ENCODE measurements at regions not wholly inside any gene's neighbourhood (a gene's known extent, or its start where the extent isn't known, plus 50 kb on each side); places are given as distances from the start of the nearest gene placed in this dataset.

DNA sequence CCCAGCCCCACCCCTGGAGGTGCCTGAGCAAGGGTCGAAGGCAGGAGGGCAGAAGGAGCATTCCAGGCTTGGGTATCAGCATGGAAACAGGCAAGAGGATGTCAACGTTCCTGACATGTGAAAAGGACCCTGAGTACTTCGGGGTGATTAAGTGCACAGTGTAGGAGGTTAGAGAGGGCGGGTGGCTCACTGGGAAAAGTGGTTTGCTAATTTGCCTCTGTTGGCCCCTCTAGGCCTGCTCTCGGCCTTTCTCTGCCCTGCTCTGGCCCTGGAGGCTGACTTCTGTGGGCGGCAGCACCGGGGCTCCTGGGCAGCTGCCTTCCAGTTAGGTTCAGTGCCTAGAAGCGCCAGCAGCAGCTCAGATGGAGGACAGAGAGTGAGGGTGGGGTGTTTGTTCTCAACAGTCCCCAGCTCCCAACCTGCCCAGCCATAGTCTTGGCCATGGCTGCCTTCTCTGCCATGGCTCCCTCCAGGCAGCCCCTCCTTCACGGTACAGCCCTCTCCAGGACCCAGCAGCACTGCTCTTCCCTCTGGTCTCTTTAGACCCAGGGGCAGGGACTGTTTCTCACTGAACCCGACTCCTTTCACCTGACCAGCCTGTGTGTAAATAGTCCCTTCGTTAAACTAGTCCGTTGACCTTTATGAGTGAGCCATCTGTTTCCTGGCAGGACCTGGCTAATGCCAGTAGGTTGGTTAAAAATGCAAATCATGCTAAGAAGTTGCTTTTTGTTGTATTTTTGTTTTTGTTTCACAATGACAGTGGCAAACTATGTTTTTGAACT is 107.1 kb upstream of the TPM1 start:
- no peak for DNase-seq

DNA sequence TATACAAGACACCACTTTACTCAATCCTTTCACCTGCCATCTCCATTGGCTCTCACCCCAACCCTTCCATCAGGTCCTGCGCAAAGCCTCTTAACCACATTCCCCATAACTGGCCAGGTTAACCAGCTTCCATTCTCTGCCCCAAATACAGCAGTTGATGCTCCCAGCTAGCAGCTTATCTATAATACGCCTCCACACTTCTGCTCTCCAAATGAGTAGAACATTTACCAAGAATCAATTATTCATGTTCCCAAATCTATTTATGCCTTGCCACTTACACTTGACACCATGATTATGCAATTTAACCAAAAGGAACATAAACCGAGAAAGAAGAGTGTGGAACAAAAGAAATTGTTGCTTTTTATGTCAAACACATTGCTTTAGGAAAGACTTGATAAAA is 103.7 kb upstream of the TPM1 start:
- DNase-seq: peak; percentile 9

DNA sequence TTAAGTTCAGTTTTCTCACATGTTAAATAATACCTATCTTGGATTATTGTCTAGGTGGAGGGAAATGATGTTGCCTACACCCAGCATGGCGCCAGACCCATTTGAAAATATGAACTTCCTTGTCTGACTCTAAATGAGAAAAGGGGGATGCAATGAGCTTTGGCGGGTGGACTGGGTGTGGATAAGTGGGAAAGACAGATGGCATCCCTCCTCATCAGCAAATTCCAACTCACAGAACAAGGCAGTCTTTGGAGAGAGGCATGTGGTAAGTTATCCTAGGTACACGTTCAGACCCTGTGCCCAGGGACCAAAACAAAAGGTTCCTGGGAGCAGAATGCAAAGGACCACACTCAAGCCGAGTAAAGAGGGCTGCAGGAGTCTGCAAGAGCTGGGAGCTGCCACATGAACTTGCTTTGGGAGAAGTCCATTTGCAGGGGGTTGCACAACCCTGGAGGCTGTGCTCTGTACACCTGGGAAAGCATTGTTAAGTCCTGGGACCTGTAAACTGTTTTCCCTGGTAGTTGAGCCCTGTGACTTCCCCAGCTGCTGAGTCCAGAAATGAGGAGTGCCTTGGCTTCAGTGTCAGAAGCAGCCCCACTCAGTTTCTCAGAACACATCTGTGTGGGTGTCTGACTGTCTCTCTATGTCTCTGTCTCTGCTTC is 102.3 kb upstream of the TPM1 start:
- no peak for DNase-seq

DNA sequence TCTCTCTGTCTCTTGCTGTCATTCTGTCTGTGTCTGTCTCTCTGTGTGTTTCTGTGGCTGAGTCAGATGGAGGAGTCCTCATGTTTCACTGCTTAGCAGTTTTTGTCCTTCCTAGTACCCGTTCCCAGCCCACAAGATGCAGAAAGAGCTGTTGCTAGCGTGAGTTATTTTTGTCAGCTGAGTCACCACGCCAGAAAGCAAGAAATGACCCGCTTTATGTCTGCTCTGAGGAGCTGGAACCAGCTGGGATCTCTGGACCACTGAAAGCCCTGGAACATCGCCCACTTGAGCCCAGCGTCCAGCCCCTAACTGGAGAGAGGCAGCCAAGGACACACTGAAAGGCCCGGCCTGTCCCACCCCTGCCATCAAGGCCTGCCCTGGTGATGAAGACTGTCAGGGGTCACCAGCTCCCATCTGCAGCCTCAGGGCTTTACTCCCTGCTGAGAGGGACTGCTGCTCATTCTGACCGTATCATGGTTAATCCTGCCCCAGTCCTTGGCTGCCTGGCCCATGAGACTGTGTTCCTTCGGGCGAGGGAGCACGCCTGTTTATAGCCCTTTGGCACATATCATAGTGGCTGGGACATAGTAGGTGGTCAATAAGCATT is 101.7 kb upstream of the TPM1 start:
- peak; percentile 59 for DNase-seq

DNA sequence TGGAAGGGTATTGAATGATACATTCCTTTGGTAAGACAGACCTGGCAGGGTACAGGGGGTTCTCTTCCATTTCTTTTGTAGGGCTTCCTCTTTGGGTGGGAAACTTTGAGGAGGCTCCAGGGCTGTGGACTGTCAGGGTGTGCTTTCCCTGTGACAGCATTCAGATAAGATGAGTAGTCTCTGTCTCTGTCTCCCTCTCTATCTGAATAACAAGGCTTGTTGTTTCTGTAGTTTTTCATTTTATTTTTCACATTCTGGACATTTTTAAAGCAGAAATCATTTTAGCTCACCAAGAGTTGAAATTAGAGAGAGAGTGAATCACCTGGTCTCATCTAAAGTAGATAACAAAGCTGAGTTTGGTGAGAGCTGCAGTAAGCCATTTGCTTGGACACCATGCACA is 100.8 kb upstream of the TPM1 start:
- DNase-seq: no peak

DNA sequence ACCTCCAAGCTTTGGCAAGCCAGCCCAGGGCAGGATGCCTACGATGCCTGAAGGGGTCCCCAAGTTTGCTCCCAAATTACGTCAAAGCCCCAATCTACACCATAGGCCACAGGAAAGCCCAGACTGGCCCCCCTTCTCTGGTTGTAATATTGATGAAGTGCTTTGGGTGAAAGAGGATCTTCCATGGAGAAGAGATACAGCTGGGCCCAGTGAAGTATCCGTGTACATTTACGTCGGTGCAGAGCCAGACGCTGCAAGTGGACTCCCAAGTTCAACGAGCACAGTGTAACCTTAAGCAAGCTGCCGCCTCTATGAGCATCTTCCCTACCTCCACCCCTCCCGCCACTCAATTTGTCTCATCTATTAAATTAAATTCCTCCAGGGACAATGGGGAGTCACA is 100.1 kb upstream of the TPM1 start:
- DNase-seq: no peak

DNA sequence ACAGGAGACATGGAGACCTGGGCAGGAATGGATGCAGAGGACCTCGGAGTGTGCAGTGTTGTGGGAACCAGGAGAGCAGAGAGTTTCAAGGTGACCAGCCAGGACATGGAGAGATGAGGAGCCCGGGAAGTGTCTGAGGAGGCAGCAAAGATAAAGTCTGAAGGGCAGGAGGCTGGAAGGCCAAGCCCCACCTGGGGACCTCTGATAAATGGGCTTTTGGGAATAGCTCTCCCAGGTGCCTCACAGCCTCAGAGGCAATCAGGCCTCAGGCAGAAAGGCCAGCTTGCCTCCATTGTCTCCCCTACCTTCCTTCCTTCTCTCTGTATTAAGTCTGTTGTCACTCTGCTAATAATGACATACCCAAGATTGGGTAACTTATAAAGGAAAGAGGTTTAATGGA is 97.5 kb upstream of the TPM1 start:
- no peak for DNase-seq

DNA sequence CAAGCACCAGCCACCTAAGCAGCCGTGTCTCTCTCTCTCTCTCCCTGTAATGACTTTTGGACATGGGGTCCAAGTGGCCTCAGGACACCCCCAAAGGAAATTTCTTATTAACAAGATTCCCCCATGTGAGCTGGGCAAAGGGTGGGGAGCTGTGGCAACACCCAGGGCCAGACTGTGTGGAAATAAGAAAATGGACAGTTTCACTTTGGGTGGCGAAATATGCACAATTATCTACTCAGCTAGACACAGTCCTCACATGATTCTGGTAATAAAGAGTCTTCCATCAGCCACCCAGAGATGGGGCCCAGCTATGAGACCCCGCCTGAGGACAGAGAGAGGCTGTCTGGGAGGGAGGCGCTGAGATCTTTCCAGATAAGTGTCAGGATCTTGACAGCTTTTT is 96.8 kb upstream of the TPM1 start:
- DNase-seq: no peak

DNA sequence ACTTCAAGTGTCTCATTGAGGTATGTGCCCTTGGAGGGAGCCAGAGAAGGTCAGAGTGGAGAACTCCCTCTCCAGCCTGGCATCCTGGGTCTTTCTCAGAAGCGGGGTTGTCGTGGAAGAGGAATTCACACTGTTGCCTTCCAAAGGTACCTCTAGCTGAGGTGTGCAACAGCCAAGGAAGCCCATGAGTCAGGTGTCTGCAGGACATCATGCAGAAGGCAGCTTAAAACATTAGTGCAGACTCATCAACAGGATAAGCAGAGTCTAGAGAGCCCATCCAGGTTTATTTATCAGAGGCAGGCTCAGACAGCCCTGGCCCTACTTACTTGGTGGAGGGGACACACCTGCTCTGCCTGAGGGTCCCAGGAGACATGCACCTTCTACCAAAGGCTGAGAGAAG is 95.6 kb upstream of the TPM1 start:
- DNase-seq: no peak

DNA sequence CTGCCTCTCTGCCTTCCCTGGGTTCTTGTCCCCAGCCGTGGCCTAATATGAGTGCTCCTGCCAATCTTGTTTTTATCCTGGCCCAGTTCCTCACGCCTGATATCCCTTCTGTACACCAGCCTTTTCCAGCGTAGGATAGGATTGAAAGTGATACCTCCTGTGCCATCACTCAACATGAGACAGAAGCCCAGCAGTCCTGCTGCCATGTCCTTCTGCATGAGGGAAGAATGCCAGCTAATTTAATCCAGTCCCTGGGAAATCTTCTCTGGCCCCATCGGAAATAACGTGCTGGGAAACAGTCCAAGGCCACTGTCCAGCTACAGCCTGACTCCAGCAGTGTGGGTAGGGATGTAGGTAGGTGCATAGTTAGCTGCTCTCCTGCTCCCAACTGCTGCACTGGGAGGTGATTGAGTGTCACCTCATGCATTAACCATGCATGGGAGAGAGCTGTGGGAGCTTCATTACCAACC is 92.0 kb upstream of the TPM1 start:
- DNase-seq: no peak

DNA sequence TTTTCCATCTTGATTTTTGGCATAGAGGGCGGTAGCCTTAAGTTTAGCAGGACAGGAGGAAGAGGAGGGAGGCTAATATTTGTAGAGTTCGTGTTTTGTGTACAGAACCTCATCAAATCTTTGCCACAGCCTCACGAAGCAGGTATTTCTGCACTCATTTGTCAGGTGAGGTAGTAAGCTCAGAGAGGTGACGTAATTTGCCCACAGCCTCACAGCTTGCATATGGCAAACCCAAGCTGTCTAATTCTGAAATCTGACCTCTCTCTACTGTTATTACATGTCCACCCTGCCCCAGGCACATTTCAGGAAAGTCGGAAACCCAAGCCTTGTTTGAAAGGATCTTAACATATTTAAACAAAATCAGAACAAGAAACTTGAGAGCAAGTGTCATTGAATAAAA is 91.1 kb upstream of the TPM1 start:
- no peak for DNase-seq

DNA sequence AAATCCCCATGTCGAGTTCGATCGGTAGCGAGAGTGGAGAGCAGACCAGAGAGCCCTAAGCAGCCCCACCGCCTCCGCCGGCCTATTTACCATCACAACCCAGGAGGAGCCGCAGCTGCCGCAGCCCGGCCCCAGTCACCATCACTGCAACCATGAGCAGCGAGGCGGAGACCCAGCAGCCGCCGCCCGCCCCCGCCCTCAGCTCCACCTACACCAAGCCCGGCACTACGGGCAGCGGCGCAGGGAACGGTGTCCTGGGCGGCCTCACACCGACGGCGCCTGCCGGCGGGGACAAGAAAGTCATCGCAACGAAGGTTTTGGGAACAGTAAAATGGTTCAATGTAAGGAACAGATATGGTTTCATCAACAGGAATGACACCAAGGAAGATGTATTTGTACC is 89.5 kb upstream of the TPM1 start:
- DNase-seq: no peak

DNA sequence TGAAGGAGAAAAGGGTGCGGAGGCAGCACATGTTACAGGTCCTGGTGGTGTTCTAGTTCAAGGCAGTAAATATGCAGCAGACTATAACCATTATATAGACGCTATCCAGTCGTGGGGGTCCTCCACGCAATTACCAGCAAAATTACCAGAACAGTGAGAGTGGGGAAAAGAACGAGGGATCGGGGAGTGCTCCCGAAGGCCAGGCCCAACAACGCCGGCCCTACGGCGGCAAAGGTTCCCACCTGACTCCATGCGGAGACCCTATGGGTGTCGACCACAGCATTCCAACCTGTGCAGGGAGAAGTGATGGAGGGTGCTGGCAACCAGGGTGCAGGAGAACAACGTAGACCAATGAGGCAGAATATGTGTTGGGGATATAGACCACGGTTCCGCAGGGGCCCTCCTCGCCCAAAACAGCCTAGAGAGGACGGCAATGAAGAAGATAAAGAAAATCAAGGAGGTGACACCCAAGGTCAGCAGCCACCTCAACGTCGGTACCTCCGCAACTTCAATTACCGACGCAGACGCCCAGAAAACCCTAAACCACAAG is 89.0 kb upstream of the TPM1 start:
- DNase-seq: no peak

DNA sequence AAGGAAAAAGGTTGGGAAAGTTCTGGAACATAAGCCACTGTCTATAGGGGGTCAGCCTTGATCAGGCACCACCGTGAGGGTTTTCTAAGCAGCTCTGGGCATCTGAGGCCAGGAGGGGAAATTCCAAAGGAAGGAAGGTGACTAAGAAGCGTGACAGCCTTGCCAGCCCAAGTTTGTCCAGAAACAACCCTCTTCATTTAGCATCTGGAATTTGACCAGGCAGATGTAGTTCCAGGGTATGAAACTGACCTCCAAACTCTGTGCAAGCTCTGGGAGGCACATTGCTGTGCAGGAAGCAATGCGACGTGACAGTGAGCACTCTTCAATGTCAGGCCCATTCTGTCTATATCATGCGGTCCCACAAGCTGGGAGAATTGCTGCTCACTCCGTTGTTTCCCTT is 85.4 kb upstream of the TPM1 start:
- DNase-seq: no peak

DNA sequence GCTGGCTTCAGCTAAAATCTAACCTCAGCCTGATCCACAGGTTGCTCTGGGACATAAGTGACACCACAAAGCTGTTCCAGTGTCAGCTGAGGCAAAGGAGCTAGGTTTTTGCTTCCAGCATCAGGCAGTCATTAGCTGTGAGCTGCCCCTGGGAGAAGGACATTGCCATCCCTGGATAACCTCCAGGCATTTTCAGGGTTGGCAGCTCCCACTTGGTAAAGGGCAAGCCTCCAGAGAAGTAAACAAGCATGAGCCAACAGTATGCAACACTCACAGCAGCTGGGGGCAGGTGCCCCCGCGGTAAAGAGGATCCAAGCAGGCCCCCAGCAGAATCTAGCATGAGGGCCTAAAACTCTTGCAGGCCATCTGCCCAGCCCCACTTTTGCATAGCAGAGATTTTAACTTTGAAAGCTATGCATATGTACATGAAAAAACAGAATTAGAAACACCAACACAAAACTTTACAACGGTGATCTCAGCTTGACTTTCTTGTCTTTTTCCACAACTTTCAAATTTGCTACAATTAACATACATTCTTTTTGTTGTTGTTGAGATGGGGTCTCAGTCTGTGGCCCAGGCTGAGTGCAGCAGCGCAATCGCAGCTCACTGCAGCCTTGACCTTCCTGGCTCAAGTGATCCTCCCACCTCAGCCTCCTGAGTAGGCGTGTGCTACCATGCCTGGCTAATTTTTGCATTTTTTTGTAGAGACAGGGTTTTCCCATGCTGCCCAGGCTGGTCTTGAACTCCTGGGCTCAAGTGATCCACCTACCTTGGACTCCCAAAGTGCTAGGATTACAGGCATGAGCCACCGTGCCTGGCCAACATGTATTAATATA is 83.8 kb upstream of the TPM1 start:
- DNase-seq: no peak

DNA sequence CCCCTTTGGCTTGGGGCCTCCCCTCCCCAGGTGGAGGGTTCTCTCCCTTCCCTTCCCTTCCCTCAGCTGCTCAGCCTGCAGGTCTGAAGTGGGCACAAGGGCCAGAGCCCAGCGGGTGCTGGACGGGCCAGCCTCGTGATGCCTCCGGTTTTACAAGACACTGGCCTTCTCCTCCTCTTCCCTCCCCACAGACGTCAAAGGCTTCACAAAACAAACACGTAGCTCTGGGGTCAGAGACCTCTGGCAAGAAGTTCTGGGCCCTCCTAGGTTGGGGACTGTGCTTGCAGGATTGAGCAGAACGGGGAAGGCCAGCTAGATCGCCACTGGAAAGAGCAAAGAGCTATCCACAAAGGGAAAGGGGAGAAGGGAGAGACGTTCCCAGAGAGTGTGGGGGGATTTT is 81.4 kb upstream of the TPM1 start:
- no peak for DNase-seq

DNA sequence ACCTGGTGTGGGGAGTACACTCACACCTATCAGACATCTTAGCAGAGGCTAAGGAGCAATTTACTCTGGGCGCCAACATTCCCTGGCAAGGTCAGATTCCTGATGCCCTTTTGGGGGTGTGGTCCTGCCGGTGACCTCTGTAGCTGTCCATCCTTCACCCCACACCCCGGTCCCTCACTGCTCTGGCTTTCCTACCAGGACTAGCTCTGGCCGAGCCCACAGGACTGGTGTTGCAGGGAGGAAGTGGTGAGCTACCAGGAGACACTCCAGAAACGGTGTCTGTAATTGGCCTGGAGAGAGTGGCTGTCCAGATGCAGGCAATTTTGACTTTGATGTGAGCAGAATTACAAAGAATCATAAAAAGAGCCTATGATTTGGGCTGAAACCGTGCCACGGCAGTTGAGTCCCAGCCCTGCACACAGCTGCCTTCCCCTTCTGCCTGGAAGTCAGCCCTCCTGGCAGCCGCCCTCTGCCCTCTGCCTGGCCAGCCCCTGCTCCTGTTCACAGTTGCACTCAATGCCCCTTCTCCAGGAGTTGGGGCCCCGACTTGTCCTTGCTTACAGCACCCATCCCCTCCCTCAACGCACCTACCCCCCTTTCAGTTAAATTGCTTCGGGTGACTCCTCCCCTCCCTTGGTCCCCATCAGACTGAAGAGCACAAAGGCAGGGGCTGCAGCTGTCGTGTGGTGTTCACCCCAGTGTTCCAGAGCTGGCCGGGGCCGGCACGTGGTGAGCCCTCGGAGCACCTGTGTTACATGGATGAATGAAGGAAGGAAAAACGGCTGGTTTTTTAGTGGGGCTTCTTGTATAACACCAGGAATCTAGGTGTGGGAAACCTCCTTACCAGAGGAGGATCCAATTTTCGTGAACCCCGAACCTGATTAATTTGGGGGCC is 80.2 kb upstream of the TPM1 start:
- no peak for DNase-seq

DNA sequence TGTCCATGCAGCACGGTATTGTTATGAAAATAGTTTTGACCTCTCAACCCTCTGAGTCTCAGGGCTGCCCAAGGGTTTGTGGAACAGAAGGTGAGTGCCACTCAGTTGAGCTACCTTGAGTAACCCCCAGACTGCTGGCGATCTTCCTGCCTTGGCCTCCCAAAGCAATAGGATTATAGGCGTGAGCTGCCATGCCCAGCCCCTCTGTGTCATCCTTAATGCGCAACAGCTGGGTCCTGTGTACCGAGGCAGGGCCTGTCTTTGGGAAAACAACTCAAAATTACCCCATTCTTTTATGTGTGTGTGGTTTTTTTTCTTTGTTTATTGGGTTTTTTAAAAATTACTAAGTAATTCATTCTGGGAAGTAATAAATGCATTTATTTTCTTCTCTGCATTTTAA is 78.3 kb upstream of the TPM1 start:
- DNase-seq: no peak

DNA sequence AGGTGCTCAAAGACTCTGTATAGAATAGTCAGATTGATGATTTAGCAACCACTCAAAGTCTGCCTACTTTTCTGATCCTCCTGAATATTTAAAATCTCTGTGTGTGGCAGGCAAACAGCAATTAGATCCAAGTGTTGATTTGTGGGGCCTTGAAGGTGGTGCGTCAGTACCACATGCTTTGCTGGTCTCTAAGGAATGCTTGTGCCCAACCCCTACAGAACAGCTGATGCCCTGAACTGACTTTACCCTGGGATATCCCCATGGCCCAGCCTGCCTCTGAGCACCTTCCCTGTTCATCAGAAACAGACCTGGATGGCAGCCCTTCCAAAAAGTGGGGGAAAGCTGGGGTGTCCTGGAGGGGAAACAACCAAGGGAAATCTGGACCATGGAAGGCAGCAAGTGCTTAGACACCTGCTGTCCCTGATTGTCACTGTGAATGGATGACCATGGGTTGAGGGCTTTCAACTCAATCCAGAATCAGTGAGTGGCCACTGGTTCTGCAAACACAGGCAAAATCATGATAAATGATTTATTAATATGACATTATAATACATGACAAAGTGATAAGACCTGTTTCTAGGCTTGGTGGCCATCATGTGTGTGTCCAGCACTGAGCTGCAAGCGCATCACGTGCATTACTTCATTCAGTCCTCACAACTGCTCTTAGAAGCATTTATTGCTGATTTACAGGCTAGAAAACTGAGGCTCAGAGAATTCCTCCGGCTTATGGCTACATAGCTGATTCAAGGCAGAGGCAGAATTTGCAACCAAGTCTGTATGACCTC is 76.1 kb upstream of the TPM1 start:
- DNase-seq: no peak

DNA sequence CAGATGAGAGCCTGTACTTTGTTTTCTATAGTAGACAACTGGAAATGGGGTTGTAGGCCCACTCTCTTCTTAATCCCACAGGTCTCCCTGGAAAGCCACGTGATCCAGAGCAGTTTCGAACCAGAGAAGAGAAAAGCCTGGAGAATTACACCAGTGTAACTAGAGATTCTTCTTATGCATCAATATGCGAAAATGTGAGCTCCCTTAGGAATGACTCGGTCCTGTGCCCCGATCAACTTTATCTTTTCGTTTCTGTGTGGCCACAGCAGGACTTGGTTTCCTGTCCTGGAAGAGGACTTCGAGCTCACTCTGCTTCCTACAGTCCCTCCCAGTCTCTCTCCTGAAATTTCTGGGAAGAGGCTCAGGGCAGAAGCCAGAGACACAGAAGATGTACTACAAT is 73.8 kb upstream of the TPM1 start:
- DNase-seq: no peak

DNA sequence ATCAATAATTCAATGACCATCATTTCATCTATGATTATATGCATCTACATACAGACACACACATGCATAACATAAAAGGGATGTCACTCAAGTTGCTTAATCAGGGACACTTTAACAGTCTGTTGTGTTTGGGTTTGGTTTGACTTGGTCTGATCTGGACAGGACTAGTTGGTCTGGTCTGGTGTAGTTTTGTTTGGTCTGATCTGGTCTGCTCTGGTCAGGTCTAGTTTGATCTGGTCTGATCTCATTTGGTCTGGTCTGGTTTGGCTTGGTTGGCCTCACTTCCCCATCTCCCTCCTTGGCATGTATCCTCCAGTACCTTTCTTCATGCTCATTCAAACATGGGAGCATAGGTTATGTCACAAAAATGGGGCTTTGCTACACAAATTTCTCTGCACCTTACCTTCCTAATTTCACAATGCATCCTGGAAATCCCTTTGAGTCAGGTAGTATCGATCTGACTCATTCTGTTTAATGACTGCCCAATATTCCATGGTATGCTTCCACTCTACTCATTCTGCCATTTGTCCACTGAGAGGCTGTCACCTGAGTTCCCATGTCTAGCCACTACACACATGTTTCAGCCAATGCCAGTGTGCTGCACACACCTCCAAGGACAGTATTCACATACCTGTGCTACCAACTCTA is 73.0 kb upstream of the TPM1 start:
- no peak for DNase-seq
